ENCODE measurements at regions not wholly inside any gene's neighbourhood (a gene's known extent, or its start where the extent isn't known, plus 50 kb on each side); places are given as distances from the start of the nearest gene placed in this dataset.
"Not testable (repeated sequence)": the region's sequence is repeated elsewhere in the genome, so short reads cannot be mapped to it uniquely, and the experiment has no call there.

- TF ChIP-seq CTCF (conservative IDR thresholded peaks at IDR 0.05 in 1 of 2, IDR thresholded peaks at IDR 0.05 in 1 of 2; ENCODE audit: low read depth in 1 of 2, low read length in 2 of 2); EZH2 (IDR thresholded peaks at IDR 0.05; ENCODE audit: low read length, missing control alignments): not testable (repeated sequence)
Measured at GRCh38 chr18:105161-106053, 53.0 kb upstream of the USP14 start.

Measured in fibroblast of lung (primary cell).